ENCODE measurements at regions not wholly inside any gene's neighbourhood (a gene's known extent, or its start where the extent isn't known, plus 50 kb on each side); places are given as distances from the start of the nearest gene placed in this dataset.

DNA sequence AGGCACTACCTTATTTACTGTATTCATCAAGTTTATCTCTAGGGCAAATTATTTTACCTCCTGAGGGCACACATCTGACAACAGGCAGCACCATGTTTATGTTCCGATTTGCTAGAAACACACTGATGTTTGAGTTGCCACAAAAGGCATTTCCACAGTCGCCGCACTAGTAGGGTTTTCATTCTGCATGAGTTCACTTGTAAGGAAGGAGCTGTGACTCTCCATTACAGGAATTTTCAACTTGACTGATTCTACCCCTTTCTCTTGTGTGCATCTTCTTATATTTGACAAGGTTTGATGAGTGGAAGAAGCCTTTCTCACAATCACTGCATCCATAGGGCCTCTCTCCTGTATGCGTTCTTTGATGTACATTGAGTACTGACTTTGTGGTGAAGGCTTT is 455.9 kb upstream of the CNTN5 start:
- intact Hi-C loops (cut with DNase I; ENCODE audit: low total_unique reads), result no loop called here
- Histone ChIP-seq H3K36me3 (no peaks in the 10 kb centered on the region), H3K27ac (no peak overlapping the region)

DNA sequence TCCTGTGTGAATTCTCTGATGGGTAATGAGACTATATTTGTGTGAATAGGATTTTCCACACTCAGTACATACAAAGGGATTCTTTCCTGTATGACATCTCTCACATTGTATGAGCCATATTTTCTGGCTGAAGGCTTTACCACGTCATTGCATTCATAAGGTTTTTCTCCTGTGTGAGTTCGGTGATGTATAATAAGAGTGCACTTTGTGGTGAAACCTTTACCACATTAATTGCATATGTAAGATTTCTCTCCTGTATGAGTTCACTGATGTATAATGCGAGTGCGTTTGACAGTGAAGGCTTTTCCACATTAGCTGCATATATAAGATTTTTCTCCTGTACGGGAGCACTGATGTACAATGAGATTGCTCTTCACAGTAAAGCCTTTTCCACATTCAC is 455.4 kb upstream of the CNTN5 start:
- no peak for DNase-seq (ENCODE audit: low spot score in 2 of 2)
- no peaks in the 10 kb centered on the region for H3K9me3 ChIP-seq
- intact Hi-C loops (cut with DNase I; ENCODE audit: low total_unique reads), result no loop called here
- H3K36me3 ChIP-seq, result no peaks in the 10 kb centered on the region
- H3K4me1 ChIP-seq, result no peaks in the 10 kb centered on the region
- no peak overlapping the region for H3K4me3 ChIP-seq
- no peak overlapping the region for H3K27ac ChIP-seq
- no peak for TF ChIP-seq POLR2AphosphoS5 (IDR thresholded peaks at IDR 0.05)
- TF ChIP-seq, protein P1, sequence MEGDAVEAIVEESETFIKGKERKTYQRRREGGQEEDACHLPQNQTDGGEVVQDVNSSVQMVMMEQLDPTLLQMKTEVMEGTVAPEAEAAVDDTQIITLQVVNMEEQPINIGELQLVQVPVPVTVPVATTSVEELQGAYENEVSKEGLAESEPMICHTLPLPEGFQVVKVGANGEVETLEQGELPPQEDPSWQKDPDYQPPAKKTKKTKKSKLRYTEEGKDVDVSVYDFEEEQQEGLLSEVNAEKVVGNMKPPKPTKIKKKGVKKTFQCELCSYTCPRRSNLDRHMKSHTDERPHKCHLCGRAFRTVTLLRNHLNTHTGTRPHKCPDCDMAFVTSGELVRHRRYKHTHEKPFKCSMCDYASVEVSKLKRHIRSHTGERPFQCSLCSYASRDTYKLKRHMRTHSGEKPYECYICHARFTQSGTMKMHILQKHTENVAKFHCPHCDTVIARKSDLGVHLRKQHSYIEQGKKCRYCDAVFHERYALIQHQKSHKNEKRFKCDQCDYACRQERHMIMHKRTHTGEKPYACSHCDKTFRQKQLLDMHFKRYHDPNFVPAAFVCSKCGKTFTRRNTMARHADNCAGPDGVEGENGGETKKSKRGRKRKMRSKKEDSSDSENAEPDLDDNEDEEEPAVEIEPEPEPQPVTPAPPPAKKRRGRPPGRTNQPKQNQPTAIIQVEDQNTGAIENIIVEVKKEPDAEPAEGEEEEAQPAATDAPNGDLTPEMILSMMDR (IDR thresholded peaks at IDR 0.05), result no peak
- TF ChIP-seq POLR2A (IDR thresholded peaks at IDR 0.05), result no peak
- no peaks in the 10 kb centered on the region for H3K27me3 ChIP-seq

More for the DNA sequence above, 455.9 kb upstream of the CNTN5 start:
- H3K27me3 ChIP-seq, result no peaks in the 10 kb centered on the region
- H3K9me3 ChIP-seq, result no peaks in the 10 kb centered on the region
- H3K4me1 ChIP-seq, result no peaks in the 10 kb centered on the region
- no peak overlapping the region for H3K4me3 ChIP-seq
- TF ChIP-seq, protein P1 (IDR thresholded peaks at IDR 0.05), result no peak
- TF ChIP-seq POLR2A (IDR thresholded peaks at IDR 0.05), result no peak
- no peak for TF ChIP-seq POLR2AphosphoS5 (IDR thresholded peaks at IDR 0.05)
- no peak for DNase-seq (ENCODE audit: low spot score in 2 of 2)

DNA sequence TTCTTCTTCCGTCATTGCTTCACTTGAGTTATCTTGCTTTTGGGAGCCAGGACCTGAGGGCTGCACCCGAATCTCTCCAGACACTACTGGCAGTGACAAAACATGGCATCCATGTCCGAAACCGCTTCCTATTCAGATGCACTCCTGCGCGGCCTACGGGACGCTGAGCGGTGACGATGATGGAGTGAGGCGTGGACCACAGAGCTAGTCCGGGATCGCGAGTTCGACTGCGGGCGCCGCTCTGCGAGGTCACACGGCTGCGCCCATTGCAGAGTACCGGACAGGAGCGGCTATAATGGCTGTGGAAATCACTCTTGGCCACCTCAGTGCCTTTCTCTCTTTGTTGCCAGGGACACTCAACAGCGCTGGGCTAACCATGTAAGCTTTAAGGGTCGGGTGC is 453.8 kb upstream of the CNTN5 start:
- intact Hi-C loops (cut with DNase I; ENCODE audit: low total_unique reads), result no loop called here
- Histone ChIP-seq H3K4me1 (no peaks in the 10 kb centered on the region), H3K36me3 (no peaks in the 10 kb centered on the region), H3K27ac (no peak overlapping the region), H3K4me3 (no peak overlapping the region), H3K27me3 (no peaks in the 10 kb centered on the region), H3K9me3 (no peaks in the 10 kb centered on the region)
- no peak for DNase-seq (ENCODE audit: low spot score in 2 of 2)
- no peak for TF ChIP-seq POLR2AphosphoS5 (IDR thresholded peaks at IDR 0.05)
- TF ChIP-seq POLR2A (IDR thresholded peaks at IDR 0.05), result no peak
- TF ChIP-seq, protein P1 (IDR thresholded peaks at IDR 0.05), result no peak

DNA sequence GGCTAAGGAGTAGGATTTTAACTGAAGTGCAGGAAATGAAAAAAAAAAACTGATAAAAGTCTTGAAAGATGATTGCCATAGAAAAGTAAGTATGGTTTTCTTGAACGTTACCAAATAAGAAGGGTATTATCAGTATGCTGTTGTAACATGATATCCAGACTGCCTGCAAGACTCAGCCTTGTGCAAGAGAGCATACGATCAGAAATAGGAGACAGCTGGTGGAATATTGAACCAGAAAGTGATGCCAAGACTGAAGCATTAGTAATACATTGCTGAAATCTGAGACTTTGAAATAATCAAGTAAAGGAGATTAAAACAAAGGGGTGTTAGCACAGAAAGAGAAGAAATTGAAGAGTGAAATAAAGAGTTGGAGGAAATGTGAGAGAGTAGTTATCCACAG is 452.7 kb upstream of the CNTN5 start:
- H3K27me3 ChIP-seq, result no peaks in the 10 kb centered on the region
- intact Hi-C loops (cut with DNase I; ENCODE audit: low total_unique reads), result no loop called here

DNA sequence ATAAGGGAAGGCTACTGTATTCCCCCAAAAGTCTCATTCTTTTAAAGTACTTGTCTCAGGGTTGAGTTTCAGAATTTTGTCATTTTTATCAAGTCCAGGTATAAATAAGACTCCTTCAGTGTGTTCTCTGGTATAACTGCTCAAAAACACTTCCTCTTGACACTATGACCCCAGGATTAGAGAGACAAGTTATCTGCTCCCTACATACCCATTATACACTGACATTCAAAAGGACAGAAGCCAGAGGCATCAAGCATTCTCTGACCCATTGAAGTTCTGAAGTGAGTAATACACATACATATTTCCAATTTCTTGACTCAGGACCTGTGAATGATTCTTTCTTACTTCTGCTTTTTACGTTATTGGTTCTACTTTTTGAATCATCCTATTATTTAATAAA is 447.8 kb upstream of the CNTN5 start:
- TF ChIP-seq, protein P1 (IDR thresholded peaks at IDR 0.05), result no peak
- TF ChIP-seq POLR2AphosphoS5 (IDR thresholded peaks at IDR 0.05) (no peak), POLR2A (IDR thresholded peaks at IDR 0.05) (no peak)
- Histone ChIP-seq H3K36me3 (no peaks in the 10 kb centered on the region), H3K4me1 (no peaks in the 10 kb centered on the region), H3K4me3 (no peak overlapping the region), H3K27me3 (no peaks in the 10 kb centered on the region), H3K9me3 (no peaks in the 10 kb centered on the region), H3K27ac (no peak overlapping the region)
- intact Hi-C loops (cut with DNase I; ENCODE audit: low total_unique reads), result no loop called here
- DNase-seq (ENCODE audit: low spot score in 2 of 2), result no peak

More for the DNA sequence above, 452.7 kb upstream of the CNTN5 start:
- Histone ChIP-seq H3K27ac (no peak overlapping the region), H3K9me3 (no peaks in the 10 kb centered on the region), H3K36me3 (no peaks in the 10 kb centered on the region), H3K4me3 (no peak overlapping the region), H3K4me1 (no peaks in the 10 kb centered on the region)
- TF ChIP-seq, protein P1 (IDR thresholded peaks at IDR 0.05), result no peak
- TF ChIP-seq POLR2AphosphoS5 (IDR thresholded peaks at IDR 0.05) (no peak), POLR2A (IDR thresholded peaks at IDR 0.05) (no peak)
- DNase-seq (ENCODE audit: low spot score in 2 of 2), result no peak

Data from breast epithelium (tissue), 4 donors.